ENCODE measurements at regions not wholly inside any gene's neighbourhood (a gene's known extent, or its start where the extent isn't known, plus 50 kb on each side); places are given as distances from the start of the nearest gene placed in this dataset.

GRCh38 chr12:131570596-131570995 lies 140.3 kb upstream of the SFSWAP start:
- TF ChIP-seq CTCF (IDR thresholded peaks at IDR 0.05) (no peak), POLR2A (IDR thresholded peaks at IDR 0.05) (no peak)

Data from esophagus squamous epithelium (tissue), 4 donors.